ENCODE measurements at regions not wholly inside any gene's neighbourhood (a gene's known extent, or its start where the extent isn't known, plus 50 kb on each side); places are given as distances from the start of the nearest gene placed in this dataset.

DNA sequence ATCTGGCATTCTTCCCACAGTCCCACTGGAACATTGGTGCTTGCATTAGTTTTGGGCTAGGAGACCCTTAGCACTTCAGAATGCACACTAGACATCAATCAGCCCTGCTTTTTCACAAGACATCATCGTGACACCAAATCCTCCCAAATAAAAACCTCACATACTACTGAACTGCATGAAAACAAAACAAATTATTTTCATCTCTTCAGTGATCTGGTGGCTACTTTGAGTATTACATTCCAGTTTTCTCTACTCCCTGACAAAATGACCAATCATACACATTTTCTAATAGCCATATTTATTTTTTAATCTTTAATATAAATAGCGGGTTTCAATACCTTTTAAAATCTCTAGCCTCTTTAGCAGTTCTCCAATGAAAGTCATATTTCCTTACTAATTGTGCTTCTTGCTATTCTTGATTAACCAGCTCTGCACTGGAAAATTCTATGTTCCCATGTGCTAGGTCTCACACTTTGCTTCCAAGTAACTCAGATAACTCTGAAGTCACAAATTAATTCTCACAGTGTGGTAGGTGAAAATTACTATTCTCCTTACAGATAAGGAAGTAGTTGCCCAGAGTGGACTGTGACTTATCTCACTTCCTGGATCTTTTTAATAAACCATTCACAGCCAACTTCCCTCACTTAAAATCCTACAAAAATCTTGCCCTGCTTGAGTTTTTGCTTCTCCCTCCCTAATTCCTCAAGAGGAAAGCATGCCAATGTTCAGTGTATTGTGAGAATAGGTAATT, 82.5 kb upstream of the EPB41L3 start:
- TF ChIP-seq, protein P1, sequence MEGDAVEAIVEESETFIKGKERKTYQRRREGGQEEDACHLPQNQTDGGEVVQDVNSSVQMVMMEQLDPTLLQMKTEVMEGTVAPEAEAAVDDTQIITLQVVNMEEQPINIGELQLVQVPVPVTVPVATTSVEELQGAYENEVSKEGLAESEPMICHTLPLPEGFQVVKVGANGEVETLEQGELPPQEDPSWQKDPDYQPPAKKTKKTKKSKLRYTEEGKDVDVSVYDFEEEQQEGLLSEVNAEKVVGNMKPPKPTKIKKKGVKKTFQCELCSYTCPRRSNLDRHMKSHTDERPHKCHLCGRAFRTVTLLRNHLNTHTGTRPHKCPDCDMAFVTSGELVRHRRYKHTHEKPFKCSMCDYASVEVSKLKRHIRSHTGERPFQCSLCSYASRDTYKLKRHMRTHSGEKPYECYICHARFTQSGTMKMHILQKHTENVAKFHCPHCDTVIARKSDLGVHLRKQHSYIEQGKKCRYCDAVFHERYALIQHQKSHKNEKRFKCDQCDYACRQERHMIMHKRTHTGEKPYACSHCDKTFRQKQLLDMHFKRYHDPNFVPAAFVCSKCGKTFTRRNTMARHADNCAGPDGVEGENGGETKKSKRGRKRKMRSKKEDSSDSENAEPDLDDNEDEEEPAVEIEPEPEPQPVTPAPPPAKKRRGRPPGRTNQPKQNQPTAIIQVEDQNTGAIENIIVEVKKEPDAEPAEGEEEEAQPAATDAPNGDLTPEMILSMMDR (IDR thresholded peaks at IDR 0.05) = peak in 2 of 3 experiments; percentile 19 to 30
- TF ChIP-seq POLR2A (IDR thresholded peaks at IDR 0.05) = no peak
